CD14-positive monocyte (primary cell): ENCODE measurements at regions not wholly inside any gene's neighbourhood (a gene's known extent, or its start where the extent isn't known, plus 50 kb on each side); places are given as distances from the start of the nearest gene placed in this dataset.

Experiments used
- DNase-seq, 3 donors: peaks; one replicate each; pipeline ENCODE4 v3.0.0-alpha.2; 2011 to 2022
- H2AFZ ChIP-seq: 2 replicates; pipeline ENCODE4 v1.6.0; 2012; ENCODE audit warnings: mild to moderate bottlenecking, low read depth, low read length, inconsistent platforms; ENCODE audit not compliant: insufficient read depth, poor library complexity, severe bottlenecking
- H3K27ac ChIP-seq, 2 donors: 1 replicate in 1 of 2; 2 replicates in 1 of 2; pipeline ENCODE4 v1.5.1; 2012 to 2013; ENCODE audit warnings: low read length in 2 of 2, control low read depth in 1 of 2, inconsistent platforms in 1 of 2, low read depth in 1 of 2, mild to moderate bottlenecking in 1 of 2
- H3K27me3 ChIP-seq, 2 donors: one replicate each; pipeline versions ENCODE4 v1.6.0 to v1.6.1; 2011 to 2013; ENCODE audit warnings: low read length in 2 of 2; ENCODE audit not compliant: control insufficient read depth in 2 of 2, insufficient read depth in 2 of 2
- H3K36me3 ChIP-seq, 2 donors: replicated peaks in 1 of 2; 1 replicate in 1 of 2; 2 replicates in 1 of 2; pipeline versions ENCODE4 v1.5.1 to v1.6.1; 2012 to 2013; ENCODE audit warnings: low read length in 2 of 2, control low read depth in 1 of 2, inconsistent platforms in 1 of 2, mild to moderate bottlenecking in 1 of 2; ENCODE audit not compliant: insufficient read depth in 2 of 2, control insufficient read depth in 1 of 2
- H3K4me1 ChIP-seq, 2 donors: 1 replicate in 1 of 2; 2 replicates in 1 of 2; pipeline versions ENCODE4 v1.5.1 to v1.6.1; 2012 to 2013; ENCODE audit warnings: low read length in 2 of 2, control low read depth in 1 of 2, inconsistent platforms in 1 of 2, mild to moderate bottlenecking in 1 of 2, moderate library complexity in 1 of 2; ENCODE audit not compliant: insufficient read depth in 2 of 2, control insufficient read depth in 1 of 2
- H3K4me2 ChIP-seq: replicated peaks from 2 replicates; pipeline ENCODE3; 2012; ENCODE audit warnings: low read length, moderate library complexity, mild to moderate bottlenecking; ENCODE audit not compliant: poor library complexity, severe bottlenecking; ENCODE audit errors: extremely low read depth
- H3K4me3 ChIP-seq, 3 experiments: fragments of 200-600 bp in 1 of 3; sonication (generic) in 1 of 3; replicated peaks in 1 of 3; 1 replicate in 2 of 3; 2 replicates in 1 of 3; pipeline ENCODE4 v1.5.1; 2011 to 2013; ENCODE audit warnings: low read length in 3 of 3, mild to moderate bottlenecking in 3 of 3, control low read depth in 2 of 3, low read depth in 2 of 3, inconsistent platforms in 1 of 3, moderate library complexity in 1 of 3
- H3K79me2 ChIP-seq: 2 replicates; pipeline ENCODE4 v1.6.0; 2012; ENCODE audit warnings: mild to moderate bottlenecking, control low read depth, inconsistent platforms, low read length, moderate library complexity; ENCODE audit not compliant: insufficient read depth
- H3K9ac ChIP-seq: 2 replicates; pipeline ENCODE4 v1.6.0; 2017; ENCODE audit warnings: low read length, mild to moderate bottlenecking; ENCODE audit not compliant: insufficient read depth, poor library complexity, severe bottlenecking
- H3K9me3 ChIP-seq, 2 donors: replicated peaks in 1 of 2; 1 replicate in 1 of 2; 2 replicates in 1 of 2; pipeline versions ENCODE4 v1.5.1 to v1.6.1; 2012 to 2013; ENCODE audit warnings: low read length in 2 of 2, control low read depth in 1 of 2; ENCODE audit not compliant: control insufficient read depth in 1 of 2, insufficient read depth in 1 of 2
- H4K20me1 ChIP-seq: 2 replicates; pipeline ENCODE4 v1.6.0; 2012; ENCODE audit warnings: mild to moderate bottlenecking, low read length, control low read depth, moderate library complexity; ENCODE audit not compliant: insufficient read depth
- H3K27ac Mint-ChIP-seq, 7 donors: one replicate each; pipeline ENCODE4 v1.8.0; 2020; ENCODE audit warnings: mild to moderate bottlenecking in 7 of 7, mixed read lengths in 7 of 7, moderate library complexity in 6 of 7, inconsistent platforms in 2 of 7
- H3K27me3 Mint-ChIP-seq, 3 donors: one replicate each; pipeline ENCODE4 v1.8.0; 2021 to 2022; ENCODE audit warnings: low read depth in 3 of 3, mild to moderate bottlenecking in 3 of 3, mixed read lengths in 3 of 3, moderate library complexity in 3 of 3, inconsistent platforms in 1 of 3
- H3K36me3 Mint-ChIP-seq, 2 donors: one replicate each; pipeline ENCODE4 v1.8.0; 2020; ENCODE audit warnings: mixed read lengths in 2 of 2, inconsistent platforms in 1 of 2, mild to moderate bottlenecking in 1 of 2
- H3K4me1 Mint-ChIP-seq: one replicate; pipeline ENCODE4 v1.8.0; 2020; ENCODE audit warnings: mild to moderate bottlenecking, mixed read lengths
- H3K4me3 Mint-ChIP-seq, 2 donors: one replicate each; pipeline ENCODE4 v1.8.0; 2020; ENCODE audit warnings: mild to moderate bottlenecking in 2 of 2, mixed read lengths in 2 of 2, moderate library complexity in 1 of 2
- H3K9me3 Mint-ChIP-seq, 7 donors: one replicate each; pipeline ENCODE4 v1.8.0; 2020 to 2022; ENCODE audit warnings: mixed read lengths in 7 of 7, mild to moderate bottlenecking in 6 of 7, moderate library complexity in 6 of 7, inconsistent platforms in 2 of 7
- WGBS: methylation state at CpG from one replicate; pipeline ENCODE4 v1.1.5; 2013; ENCODE audit warnings: missing lambda C conversion rate; ENCODE audit not compliant: insufficient coverage; 5-methylcytosine and 5-hydroxymethylcytosine counted together
- intact Hi-C, 2 donors: fragments of 100-400 bp; cut with micrococcal nuclease; formaldehyde crosslinking; loops; one replicate each; pipeline versions ENCODE4 v1.15.0 to v1.15.1; 2023
- TF ChIP-seq, protein P1 (sequence below): fragments of 200-600 bp; IDR thresholded peaks from one replicate; pipeline ENCODE4 v1.8.0; 2022; ENCODE audit warnings: antibody characterized with exemption, mild to moderate bottlenecking

DNA sequence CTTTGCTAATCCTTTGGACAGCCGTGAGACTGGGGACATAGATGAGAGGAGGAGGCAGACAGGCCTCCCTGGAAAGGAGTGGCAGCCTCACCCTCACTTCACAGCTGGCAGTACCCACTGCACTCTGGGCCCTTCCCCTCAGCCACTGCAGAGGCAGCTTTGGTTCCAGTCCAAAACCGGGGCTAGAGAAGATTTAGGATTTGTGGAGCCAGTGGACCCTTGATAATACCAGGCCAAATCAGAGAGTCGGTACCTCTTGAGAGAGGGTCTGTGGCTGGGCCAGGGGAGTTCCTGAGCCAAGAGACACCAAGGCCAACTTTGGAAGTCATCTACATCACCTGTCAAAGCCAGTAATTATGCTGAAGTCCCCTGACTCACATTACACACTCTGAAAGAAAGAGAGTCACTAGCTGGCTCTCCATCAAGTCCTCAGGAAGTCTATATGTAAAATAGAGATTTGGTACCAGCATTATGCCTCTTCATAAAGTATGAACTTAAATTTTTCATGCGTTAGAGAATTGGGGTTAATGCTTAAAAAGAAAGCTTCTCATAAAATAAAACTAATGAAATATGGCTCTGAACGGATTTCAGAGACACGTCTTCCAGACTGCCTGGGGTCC, 244.1 kb upstream of the SEMA6D start:
- H3K4me1 ChIP-seq: no peaks in the 10 kb centered on the region
- H3K27ac Mint-ChIP-seq: no peak overlapping the region
- H3K4me1 Mint-ChIP-seq: no peaks in the 10 kb centered on the region
- H3K9me3 Mint-ChIP-seq: no peaks in the 10 kb centered on the region
- intact Hi-C loops: loop anchor here (5.0 to 10.0 kb wide), 2 partner anchors 514 to 522 kb away; no protein-coding TSS in a partner anchor
- WGBS: 100% methylated on average over 1 of the region's 6 CpGs
- no peaks in the 10 kb centered on the region for H3K36me3 ChIP-seq
- H3K9me3 ChIP-seq: no peaks in the 10 kb centered on the region
- H3K27me3 ChIP-seq: no peaks in the 10 kb centered on the region
- DNase-seq: no peak
- no peak overlapping the region for H3K27ac ChIP-seq
- peaks cover 0 to 9% (median 0%) of the 10 kb centered on the region in 3 donors for H3K27me3 Mint-ChIP-seq
- no peak overlapping the region for H3K4me3 Mint-ChIP-seq
- H3K9ac ChIP-seq: no peak overlapping the region
- H3K36me3 Mint-ChIP-seq: no peaks in the 10 kb centered on the region
- TF ChIP-seq, protein P1, sequence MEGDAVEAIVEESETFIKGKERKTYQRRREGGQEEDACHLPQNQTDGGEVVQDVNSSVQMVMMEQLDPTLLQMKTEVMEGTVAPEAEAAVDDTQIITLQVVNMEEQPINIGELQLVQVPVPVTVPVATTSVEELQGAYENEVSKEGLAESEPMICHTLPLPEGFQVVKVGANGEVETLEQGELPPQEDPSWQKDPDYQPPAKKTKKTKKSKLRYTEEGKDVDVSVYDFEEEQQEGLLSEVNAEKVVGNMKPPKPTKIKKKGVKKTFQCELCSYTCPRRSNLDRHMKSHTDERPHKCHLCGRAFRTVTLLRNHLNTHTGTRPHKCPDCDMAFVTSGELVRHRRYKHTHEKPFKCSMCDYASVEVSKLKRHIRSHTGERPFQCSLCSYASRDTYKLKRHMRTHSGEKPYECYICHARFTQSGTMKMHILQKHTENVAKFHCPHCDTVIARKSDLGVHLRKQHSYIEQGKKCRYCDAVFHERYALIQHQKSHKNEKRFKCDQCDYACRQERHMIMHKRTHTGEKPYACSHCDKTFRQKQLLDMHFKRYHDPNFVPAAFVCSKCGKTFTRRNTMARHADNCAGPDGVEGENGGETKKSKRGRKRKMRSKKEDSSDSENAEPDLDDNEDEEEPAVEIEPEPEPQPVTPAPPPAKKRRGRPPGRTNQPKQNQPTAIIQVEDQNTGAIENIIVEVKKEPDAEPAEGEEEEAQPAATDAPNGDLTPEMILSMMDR: no peak
- H3K4me2 ChIP-seq: no peak overlapping the region
- H4K20me1 ChIP-seq: no peaks in the 10 kb centered on the region
- H3K4me3 ChIP-seq: no peak overlapping the region
- H3K79me2 ChIP-seq: no peaks in the 10 kb centered on the region
- no peak overlapping the region for H2AFZ ChIP-seq

DNA sequence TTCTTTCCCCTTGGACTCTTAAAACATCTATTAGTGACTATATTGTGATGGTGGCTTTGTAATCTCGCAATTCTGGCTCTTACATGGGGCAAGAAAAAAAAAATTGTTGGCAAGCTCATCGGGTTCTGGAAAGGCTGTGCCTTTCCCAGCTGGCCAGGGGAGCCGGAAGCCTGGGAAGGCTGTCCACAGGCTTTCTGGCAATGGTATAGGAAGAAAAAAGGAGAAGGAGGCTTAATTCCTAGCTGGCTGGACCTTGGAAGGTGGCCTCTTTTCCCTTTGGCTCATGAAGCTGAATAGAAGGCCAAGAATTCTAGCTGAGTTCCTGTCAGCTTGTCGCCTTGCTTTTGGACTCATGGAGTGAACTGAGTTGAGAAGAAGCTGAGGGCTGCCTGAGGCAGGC, 243.5 kb upstream of the SEMA6D start:
- Histone ChIP-seq H3K27me3 (no peaks in the 10 kb centered on the region), H4K20me1 (no peaks in the 10 kb centered on the region), H2AFZ (no peak overlapping the region), H3K9ac (no peak overlapping the region), H3K27ac (no peak overlapping the region), H3K79me2 (no peaks in the 10 kb centered on the region), H3K9me3 (no peaks in the 10 kb centered on the region), H3K4me1 (no peaks in the 10 kb centered on the region), H3K36me3 (no peaks in the 10 kb centered on the region), H3K4me3 (no peak overlapping the region), H3K4me2 (no peak overlapping the region)
- H3K27ac Mint-ChIP-seq: no peak overlapping the region
- intact Hi-C loops: loop anchor here (5.0 to 10.0 kb wide), 2 partner anchors 513 to 521 kb away; no protein-coding TSS in a partner anchor
- no peak overlapping the region for H3K4me3 Mint-ChIP-seq
- no peak for DNase-seq
- peaks cover 0 to 9% (median 3%) of the 10 kb centered on the region in 3 donors for H3K27me3 Mint-ChIP-seq
- H3K9me3 Mint-ChIP-seq: peaks cover 0 to 4% (median 2%) of the 10 kb centered on the region in 7 donors
- TF ChIP-seq, protein P1: no peak
- no peaks in the 10 kb centered on the region for H3K4me1 Mint-ChIP-seq
- whole genome bisulfite sequencing: 93% methylated on average over 3 of the region's 4 CpGs
- H3K36me3 Mint-ChIP-seq: no peaks in the 10 kb centered on the region
